ENCODE measurements at regions not wholly inside any gene's neighbourhood (a gene's known extent, or its start where the extent isn't known, plus 50 kb on each side); places are given as distances from the start of the nearest gene placed in this dataset.
A peak's percentile ranks its signal among the peaks of the same experiment; 100 is the strongest.

DNA sequence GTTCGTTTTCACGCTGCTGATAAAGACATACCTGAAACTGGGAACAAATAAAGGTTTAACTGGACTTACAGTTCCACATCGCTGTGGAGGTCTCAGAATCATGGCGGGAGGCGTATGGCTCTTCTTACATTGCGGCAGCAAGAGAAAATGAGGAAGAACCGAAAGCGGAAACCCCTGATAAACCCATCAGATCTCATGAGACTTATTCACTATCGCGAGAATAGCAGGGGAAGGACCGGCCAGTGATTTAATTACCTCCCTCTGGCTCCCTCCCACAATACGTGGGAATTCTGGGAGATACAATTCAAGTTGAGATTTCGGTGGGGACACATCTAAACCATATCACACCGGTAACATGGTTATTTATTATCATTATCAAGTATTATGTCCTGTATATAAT, 2204.5 kb downstream of the ARAP2 start:
- no peak for DNase-seq

DNA sequence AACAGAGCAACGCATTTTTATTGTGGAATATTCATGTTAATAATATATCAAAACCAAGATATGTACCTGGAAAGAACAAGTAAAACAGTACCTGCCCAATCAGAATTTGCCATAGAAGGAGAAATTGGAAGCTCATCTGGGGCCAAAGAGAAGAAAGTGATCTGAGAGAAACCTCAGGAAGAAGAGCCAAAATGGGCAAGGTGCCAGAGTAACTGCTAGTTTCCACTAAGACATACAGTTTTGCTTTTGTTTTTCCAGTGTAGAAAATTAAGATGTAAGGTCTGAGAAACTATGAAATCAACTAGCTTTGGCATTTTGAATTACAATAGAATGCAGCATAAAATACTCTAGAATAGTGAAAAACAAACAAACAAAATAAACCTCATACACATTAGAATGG, 2201.2 kb downstream of the ARAP2 start:
- no peak for DNase-seq

DNA sequence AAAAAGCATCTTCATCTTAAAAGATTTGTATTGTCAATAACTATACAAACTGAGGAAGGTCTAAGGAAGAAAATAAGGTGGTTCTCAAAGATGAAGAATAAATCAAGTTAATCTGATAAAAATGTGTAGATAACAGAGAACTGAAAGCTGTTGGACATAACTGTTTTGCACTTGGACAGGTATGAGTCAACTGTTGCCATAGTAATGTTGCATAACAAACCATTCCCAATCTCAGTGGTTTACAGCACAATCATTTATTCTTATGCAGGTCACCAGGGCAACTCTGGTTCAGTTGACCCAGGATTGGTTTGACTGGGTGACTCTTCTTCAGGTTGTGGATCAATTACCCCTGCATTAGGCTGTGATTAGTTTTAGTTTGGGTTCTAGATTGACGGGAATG, 2197.7 kb downstream of the ARAP2 start:
- DNase-seq, result peak; percentile 0

DNA sequence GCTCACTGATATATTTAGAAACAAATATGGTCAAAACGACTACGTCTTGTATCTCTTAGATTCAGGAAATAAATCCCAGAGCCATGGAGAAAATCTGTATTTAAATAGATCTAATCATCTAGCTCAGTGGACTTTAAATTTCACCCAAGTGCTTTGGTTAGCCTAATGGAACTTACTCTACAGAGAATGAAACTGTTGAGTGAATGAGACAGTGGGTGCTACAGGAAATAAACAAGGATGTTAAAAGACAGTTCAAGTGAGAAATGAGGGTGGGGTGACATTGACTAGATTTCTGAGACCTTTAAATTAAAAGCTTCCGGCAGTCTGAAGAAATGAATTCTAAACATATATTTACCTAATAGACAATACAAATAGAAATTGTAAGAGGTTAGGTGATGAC, 2197.0 kb downstream of the ARAP2 start:
- DNase-seq, result no peak

DNA sequence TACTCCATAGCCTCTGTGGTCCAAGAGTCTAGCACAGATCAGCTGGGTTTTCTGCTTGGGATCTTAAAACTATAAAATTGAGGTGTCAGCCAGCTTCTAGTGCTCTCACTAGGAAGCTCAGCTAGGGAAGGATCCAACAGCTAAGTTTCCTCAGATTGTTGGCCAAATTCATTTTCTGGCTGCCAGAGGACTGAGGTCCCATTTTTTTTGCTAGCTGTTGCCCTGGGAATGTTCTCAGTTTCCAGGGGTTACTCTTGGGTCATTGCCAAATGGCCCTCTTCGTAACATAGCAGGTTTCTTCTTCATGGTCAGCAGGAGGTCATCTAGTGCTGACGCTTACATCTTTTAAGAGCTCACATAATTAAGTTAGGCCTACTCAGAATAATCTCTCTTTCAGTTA, 2178.2 kb downstream of the ARAP2 start:
- DNase-seq, result no peak

DNA sequence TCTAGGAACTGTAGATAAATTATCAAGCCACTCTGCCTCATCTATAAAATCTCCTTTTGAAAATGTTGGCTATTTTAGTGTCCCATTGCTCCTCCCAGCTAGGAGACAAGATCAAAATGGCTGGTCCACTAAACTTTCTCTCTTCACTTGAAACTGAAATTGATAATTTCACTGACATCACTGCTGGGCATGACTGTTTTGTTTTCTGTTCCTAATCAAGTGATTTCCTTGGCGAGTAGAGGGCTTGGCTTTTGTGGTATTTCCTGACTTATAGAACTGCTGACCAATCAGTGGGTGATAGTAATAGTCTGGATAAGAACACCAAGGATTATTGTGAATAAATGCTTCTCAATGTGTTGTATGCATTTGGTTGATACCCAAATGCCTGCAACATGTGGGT, 2152.9 kb downstream of the ARAP2 start:
- DNase-seq, result no peak

DNA sequence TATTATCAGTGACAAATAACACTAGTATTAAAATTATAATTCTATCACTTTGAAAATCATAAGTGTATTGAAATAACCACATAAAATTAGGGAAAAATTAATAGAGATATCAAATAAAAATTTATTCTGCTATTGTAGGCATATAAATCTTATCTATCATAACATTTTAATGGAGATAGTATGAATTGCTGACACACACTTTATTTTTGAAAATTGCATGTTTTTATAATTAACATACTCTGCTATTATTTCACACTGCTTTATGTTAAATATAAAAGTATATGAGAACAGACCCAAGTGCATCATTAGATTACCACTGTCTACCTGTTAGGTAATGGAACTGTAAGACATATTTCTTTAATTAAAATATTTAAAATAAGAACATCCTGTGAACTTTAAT, 2150.2 kb downstream of the ARAP2 start:
- no peak for DNase-seq

DNA sequence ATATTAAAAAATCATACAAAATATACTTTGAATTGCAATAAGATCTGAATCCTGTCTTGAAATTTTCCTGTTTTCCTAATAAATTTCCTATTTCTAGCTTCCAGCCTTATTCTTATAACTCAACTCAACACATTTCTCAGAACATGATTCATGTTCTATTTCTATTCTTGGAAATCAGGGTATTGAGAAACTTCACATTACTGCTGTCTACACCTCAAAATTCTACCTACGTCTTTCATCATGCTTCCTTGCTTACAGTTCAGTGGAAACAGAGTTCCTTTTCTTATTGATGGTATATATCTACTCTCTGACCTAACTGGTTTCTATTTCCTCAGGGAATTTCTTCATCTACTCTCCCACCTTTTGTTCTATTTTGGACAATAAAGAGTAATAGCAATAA, 2139.0 kb downstream of the ARAP2 start:
- no peak for DNase-seq

DNA sequence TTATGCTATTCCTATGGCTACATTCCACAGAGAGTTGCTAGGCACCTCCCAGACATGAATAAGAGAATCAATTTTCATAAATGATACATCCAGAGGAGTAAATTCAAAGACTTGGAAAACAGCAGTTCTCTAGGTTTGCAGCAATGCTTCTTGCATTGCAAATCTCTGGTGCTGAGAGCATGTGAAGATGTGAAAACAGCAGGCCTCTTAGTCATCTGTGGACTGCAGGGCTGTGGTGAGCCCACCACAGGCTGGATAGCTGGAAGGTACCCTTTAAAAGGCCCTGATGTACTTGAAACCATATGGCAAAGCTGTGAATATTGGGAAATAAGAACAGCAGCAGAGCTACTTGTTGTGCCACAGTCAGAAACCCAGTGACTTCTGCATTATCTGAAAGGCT, 2135.9 kb downstream of the ARAP2 start:
- DNase-seq, result no peak

DNA sequence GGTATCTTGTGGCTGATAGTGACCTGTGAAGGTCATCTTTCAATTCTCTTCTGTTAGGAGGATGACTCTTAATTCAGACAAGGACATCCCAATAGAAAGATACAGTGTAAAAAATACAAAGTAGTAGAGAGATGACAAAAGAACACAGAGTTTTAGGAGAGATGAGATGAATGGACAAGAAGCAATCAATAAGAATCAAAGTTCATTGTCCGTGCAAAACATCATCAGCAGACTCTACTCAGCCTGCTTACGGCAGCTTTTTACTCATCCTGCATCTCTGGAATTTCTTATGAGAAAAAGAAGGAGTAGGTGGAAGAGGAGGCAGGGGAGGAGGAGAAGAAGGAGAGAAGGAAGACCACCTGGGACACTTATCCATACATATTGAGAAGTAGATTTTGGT, 2131.7 kb downstream of the ARAP2 start:
- DNase-seq, result no peak

DNA sequence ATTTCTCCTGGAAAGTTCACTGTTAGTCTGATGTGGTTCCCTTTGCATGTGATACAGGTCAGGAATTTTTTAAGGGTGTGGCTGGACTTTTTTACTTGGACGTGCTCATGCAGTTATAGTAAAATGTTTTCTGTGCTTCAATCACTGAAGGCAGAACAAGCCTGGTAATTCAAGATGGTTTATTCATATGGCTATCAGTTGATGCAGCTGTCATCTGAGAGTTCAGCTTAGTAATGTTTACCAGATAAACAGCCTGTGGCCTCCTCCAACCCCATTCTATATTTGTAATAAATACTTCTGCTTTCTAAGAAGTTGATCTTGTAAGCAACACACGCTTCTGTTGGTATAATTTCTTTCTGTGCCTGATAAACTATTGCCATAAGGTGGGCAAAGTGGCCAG, 2105.9 kb downstream of the ARAP2 start:
- DNase-seq, result no peak

DNA sequence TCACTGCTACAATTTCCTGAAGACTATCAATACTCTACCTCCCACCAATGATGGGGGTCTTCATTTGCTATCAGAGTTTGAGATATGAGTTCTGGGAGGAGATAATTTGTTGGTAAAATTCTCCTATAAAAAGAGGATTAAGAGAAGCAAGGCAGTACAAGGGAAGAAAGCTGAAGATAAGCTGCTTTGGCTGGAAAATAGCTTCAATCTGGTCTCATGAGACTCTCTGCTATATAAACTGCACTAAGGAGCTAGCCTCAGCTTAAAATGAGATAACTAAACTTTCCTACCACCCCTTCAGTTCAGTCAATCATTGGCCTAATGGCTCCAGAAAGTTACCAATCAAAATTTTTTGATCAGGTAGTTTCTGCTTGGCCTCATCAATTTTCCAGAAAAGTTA, 2105.0 kb downstream of the ARAP2 start:
- no peak for DNase-seq

DNA sequence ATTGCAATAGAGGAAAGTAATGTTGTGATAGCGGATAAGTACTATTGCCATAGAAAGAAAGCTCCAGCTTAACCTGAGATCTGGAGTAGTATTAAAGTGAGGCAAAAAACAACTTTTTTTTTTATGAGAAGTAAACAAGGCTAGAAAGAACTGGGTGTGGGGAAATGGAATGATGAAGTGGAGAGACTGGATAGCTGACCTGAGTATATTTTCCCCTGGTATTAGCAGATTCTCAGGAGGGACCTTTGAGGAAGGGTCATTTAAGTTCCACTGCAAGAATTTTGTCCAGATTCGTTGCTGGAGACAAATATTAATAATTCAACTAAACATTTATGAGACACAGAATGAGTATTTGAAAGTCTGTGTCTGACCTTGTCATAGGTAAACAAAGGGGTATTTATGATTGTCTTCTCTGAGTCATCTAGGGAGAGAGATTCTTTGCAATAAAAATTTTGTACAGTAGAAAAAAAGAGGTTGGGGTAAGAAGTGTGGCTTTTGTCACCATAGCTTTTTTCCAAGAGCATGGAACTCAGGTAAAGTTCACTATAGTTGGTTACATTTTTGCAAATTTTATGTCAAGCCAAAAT, 2095.9 kb downstream of the ARAP2 start:
- DNase-seq, result no peak

DNA sequence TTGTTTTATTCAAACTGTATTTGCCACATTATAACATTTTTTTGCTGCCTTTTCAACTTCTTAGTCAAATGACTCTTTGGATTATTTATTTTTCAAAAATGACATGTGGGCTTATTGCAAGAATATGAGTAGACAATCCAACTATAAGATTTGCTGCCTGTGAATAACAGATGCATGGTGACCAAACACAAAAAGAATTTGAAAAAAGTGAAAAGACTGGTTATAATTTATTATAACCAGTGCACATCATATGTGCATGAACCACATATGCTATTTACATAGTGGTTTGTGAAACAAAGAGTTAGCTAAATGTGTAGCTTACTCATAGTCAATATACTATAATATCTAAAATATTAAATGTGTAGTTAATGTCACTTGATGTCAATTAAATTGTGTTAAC, 2086.8 kb downstream of the ARAP2 start:
- DNase-seq, result no peak

DNA sequence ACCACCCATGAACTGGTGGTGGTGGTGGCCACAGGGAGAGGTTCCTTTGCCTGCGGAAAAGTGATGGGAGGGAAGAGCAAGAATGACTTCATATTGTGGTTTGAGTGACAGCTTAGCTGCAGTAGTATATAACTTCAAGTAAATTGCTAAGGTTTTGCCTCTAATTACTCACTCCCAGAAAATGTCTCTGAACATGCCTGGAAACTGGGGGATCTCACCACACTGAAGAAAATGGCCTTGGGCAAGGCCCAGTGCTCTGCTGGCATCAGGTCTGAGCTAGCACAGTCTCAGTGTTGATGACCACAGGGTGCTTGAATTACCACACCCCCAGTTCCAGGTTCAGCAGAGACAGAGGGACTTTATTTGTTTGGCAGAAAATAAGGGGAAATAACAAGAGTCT, 2085.4 kb downstream of the ARAP2 start:
- DNase-seq, result no peak

DNA sequence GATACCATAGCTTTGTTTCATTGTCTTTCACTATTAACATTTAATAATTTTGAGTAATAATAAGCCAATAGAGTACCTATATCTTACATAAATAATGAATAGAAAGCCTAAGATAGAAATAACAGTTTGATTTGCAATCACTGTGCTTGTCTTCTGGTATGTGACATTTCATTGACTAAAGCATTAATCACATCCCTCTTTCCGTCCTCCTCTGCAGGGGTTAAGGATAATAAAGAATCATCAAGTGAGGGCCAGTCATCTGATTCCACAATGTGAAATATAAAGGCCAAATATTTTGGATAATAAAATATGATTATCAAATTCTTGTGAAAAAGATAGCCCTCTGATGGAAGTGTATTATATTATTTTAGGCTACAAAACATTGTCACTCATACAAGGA, 2073.4 kb downstream of the ARAP2 start:
- DNase-seq, result no peak

DNA sequence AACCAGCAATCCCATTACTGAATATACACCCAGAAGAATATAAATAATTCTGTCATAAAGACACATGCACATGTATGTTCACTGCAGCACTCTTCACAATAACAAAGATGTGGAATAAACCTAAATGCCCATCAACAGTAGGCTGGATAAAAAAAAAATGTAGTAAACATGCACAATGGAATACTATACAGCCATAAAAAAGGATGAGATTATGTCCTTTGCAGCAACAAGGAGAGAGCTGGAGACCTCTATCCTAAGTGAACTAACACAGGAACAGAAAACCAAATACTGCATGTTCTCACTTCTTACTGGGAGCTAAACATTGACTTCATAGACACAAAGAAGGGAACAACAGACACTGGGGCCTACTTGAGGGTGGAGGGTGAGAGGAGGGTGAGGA, 2067.7 kb downstream of the ARAP2 start:
- no peak for DNase-seq

DNA sequence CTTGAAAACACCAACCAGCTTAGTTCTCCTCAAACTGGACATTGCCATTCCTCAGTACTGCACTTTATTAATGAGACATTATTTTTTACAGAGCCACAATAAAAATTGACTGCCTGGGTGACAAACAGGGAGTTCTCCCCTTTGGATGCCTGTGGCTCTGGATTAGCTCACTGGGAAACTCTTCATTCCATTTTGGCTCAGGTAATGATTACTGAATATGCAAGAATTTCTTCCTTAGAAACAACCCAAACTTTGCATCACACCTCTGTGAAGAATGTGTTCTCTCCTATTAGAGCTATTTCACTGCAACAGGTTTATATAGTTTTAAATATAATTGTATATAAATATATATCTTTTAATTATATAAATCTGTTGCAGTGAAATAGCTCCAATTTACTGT, 2065.8 kb downstream of the ARAP2 start:
- no peak for DNase-seq

DNA sequence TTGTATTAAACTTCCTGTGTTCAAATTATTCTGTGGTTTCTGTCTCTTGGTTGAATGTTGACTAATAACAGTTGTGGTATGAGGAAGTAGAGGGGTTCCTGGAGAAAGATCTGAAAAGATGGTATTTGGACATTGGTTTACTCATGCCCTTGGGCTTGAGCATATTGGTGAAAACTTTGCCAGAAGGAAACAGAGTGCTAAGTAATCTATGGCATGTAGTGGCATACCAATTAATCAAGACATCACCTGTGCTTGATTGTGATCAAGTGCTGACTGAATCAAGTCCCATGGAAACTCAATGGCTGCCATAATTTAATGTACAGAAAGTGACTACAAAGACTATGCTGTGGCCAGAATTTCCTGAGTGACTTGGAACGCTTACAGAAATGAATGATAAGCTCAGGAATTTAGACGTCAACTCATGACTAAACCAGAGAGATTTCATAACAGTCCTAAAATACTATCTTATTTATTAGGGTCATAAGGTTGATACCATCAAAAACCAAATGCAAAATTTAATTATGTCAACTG, 2062.9 kb downstream of the ARAP2 start:
- no peak for DNase-seq

DNA sequence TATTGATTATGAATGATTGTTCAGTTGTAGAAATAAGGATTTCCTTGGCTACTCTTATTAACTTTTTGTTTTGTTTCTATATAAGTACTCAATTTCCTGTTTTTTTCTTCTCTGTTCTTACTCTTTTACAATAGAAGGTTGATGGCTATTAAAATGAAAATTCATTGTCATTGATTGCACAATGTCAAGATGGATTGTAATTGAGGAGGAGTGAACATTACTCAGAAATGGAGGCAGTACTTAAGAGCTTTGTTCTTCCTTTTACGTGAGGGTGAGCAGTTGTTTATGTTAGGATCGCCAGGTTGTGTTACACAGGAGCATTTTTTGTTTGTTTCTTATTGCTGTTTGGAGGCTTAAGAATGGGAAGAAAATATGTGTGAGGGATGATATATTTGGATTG, 2062.4 kb downstream of the ARAP2 start:
- no peak for DNase-seq

DNA sequence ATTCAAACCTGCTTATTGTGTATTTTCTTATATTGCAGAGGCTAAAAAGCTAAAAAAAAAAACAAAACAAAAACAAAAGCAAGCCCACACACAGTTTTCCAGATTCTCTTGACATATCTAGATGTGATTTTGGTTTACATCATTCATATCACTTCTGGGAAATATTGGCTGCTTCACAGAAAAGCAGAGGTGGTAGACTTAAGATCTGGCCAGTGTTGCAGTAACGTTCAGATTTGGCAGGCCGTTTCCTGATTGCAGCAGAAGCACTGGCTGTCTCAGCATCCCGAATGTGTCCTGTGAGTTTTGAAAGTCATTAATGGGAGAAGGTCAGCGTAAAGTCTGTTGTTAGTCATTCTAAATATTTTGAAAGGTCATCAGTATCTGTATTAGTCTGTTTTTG, 2062.0 kb downstream of the ARAP2 start:
- no peak for DNase-seq

DNA sequence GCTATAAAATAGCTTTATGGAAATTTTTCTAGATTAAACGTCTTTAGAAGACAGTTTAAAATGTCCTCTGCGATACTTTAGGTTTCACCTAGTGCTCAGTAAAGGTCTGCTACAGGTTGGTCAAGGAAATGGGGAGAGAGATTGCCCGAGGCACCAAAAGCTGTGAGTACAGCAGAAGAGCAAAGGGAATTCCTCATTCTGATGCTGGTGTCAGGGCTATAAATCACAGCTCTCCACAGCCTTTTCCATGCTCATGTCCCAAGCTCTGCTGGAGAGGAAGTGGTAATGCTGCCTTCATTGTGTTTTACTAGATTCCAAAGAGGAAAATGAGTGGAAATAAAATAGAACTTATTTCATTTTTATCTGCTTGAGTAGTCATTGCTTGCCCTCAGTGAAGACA, 2060.4 kb downstream of the ARAP2 start:
- no peak for DNase-seq

DNA sequence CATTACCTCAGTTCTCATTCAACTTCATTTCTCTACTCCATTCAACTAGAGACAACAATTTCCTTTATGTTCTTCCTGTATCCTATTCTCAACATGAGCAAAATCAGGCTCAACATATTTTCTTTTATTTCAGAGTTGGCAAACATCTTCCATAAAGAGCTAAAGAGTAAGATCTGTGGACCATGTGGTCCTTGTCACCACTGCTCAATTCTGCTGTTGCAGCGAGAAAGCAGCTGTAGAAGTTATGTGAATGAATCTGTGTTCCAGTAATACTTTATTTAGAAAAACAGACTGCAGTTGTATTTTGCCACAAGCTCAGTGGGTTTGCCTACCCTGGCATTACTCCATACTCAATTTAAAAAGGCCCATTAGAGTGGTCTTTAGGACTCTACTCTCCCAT, 2057.3 kb downstream of the ARAP2 start:
- DNase-seq, result no peak

DNA sequence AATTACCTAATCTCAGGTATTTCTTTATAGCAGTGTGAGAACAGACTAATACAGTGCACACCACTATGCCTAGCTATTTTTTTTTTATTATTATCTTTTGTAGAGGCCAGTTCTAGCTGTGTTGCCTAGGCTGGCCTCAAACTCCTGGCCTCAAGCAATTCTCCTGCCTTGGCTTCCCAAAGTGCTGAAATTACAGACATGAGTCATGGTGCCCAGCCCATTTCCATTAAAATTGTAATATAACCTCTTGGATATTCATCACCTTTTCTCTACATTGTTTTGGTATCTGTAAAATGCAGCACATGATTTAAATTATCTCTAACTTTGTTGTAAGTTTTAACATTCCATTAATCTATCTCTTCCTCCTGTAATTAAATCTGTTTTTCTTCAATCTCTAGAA, 2052.9 kb downstream of the ARAP2 start:
- DNase-seq, result no peak

DNA sequence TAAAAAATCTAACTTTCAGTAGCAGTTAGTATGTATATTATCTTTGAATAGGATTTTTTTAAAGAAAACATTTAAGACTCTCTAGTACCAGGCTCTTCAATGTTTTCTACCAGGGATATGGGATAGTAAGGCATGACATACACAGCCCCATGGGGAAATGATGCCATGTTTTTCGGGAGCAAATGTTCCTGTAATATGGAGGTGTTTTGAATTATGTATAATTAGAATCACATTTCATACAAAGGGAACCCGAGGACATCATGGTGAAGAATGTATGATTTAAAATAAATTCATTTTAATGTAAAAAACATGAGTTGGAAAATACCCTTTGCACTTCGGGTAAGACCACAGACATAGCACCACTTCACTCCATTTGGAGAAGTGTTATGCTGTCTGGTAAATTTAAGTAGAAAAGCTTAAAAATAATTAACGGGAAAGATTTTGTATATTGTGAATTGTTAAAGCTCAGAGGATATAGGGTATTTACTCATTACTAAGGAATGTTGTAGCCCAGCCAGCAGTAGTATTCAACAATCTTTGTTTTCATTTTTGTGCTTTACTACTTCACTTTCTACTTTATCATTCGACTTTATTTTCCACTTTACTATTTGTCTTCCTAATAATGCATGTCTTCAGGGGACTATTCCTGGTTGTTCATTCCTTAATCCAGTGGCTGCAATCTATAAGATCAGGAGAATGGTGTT, 2050.7 kb downstream of the ARAP2 start:
- DNase-seq, result no peak

Measured in activated CD4-positive, alpha-beta T cell treated with anti-CD3 and anti-CD28 coated beads, Interleukin-10, Interleukin-2, amounts not matched to agents 100 ng/mL and 50 ng/mL, durations not matched to agents 16 hours and 8 hours (primary cell).